ENCODE measurements at regions not wholly inside any gene's neighbourhood (a gene's known extent, or its start where the extent isn't known, plus 50 kb on each side); places are given as distances from the start of the nearest gene placed in this dataset.

- TF ChIP-seq, protein P1, sequence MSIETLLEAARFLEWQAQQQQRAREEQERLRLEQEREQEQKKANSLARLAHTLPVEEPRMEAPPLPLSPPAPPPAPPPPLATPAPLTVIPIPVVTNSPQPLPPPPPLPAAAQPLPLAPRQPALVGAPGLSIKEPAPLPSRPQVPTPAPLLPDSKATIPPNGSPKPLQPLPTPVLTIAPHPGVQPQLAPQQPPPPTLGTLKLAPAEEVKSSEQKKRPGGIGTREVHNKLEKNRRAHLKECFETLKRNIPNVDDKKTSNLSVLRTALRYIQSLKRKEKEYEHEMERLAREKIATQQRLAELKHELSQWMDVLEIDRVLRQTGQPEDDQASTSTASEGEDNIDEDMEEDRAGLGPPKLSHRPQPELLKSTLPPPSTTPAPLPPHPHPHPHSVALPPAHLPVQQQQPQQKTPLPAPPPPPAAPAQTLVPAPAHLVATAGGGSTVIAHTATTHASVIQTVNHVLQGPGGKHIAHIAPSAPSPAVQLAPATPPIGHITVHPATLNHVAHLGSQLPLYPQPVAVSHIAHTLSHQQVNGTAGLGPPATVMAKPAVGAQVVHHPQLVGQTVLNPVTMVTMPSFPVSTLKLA (IDR thresholded peaks at IDR 0.05): no peak
- TF ChIP-seq GTF3A (CRISPR knock-in tag; conservative IDR thresholded peaks at IDR 0.05) (no peak), ZNF589 (CRISPR knock-in tag; conservative IDR thresholded peaks at IDR 0.05) (0 out of 2 replicates have a peak, but pooled peaks have one; percentile 56), HMGXB3 (CRISPR knock-in tag; IDR thresholded peaks at IDR 0.05; ENCODE audit: borderline replicate concordance) (peak; percentile 50; the same call in 1 of the 2 replicates), POGZ (CRISPR knock-in tag; IDR thresholded peaks at IDR 0.05) (peak; percentile 71; the same call in 1 of the 2 replicates), ZNF652 (CRISPR knock-in tag; IDR thresholded peaks at IDR 0.05; ENCODE audit: borderline replicate concordance, low read depth) (peak; percentile 29; the same call in 1 of the 2 replicates), PCBP2 (optimal IDR thresholded peaks at IDR 0.05; ENCODE audit: low read depth, low read length, poor library complexity, severe bottlenecking) (no peak), SNAPC5 (CRISPR knock-in tag; IDR thresholded peaks at IDR 0.05; ENCODE audit: borderline replicate concordance) (no peak), FOXM1 (CRISPR knock-in tag; IDR thresholded peaks at IDR 0.05) (no peak), CBX5 (CRISPR knock-in tag; IDR thresholded peaks at IDR 0.05; ENCODE audit: borderline replicate concordance) (peak; percentile 68; the same call in 1 of the 2 replicates), KAT2B (IDR thresholded peaks at IDR 0.05; ENCODE audit: borderline replicate concordance, low read depth, low read length) (no peak), TBL1XR1 (IDR thresholded peaks at IDR 0.05; ENCODE audit: borderline replicate concordance, low read length, partially characterized antibody) (no peak), TEAD3 (CRISPR knock-in tag; optimal IDR thresholded peaks at IDR 0.05; ENCODE audit: borderline replicate concordance) (peak; percentile 81), ZNF432 (CRISPR knock-in tag; IDR thresholded peaks at IDR 0.05; ENCODE audit: borderline replicate concordance) (no peak), ZMYM4 (CRISPR knock-in tag; IDR thresholded peaks at IDR 0.05) (peak; percentile 76), ELF1 (CRISPR knock-in tag; IDR thresholded peaks at IDR 0.05) (peak; percentile 51), SALL2 (CRISPR knock-in tag; IDR thresholded peaks at IDR 0.05) (no peak), STAT5B (CRISPR knock-in tag; IDR thresholded peaks at IDR 0.05) (peak; percentile 61; the same call in 1 of the 2 replicates), KLF12 (CRISPR knock-in tag; IDR thresholded peaks at IDR 0.05; ENCODE audit: borderline replicate concordance) (no peak; the same call in 1 of the 2 replicates), RBAK (CRISPR knock-in tag; IDR thresholded peaks at IDR 0.05) (no peak), ZMAT3 (CRISPR knock-in tag; conservative IDR thresholded peaks at IDR 0.05) (peak; percentile 66; the same call in 1 of the 2 replicates), KAT7 (CRISPR knock-in tag; IDR thresholded peaks at IDR 0.05; ENCODE audit: borderline replicate concordance) (0 out of 2 replicates have a peak, but pooled peaks have one; percentile 55)
- TF ChIP-seq, protein P2, sequence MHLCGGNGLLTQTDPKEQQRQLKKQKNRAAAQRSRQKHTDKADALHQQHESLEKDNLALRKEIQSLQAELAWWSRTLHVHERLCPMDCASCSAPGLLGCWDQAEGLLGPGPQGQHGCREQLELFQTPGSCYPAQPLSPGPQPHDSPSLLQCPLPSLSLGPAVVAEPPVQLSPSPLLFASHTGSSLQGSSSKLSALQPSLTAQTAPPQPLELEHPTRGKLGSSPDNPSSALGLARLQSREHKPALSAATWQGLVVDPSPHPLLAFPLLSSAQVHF (CRISPR knock-in tag; IDR thresholded peaks at IDR 0.05): no peak
- TF ChIP-seq, protein P3, sequence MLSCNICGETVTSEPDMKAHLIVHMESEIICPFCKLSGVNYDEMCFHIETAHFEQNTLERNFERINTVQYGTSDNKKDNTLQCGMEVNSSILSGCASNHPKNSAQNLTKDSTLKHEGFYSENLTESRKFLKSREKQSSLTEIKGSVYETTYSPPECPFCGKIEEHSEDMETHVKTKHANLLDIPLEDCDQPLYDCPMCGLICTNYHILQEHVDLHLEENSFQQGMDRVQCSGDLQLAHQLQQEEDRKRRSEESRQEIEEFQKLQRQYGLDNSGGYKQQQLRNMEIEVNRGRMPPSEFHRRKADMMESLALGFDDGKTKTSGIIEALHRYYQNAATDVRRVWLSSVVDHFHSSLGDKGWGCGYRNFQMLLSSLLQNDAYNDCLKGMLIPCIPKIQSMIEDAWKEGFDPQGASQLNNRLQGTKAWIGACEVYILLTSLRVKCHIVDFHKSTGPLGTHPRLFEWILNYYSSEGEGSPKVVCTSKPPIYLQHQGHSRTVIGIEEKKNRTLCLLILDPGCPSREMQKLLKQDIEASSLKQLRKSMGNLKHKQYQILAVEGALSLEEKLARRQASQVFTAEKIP (CRISPR knock-in tag; IDR thresholded peaks at IDR 0.05; ENCODE audit: borderline replicate concordance): no peak
These were observed 101.8 kb upstream of the LARP1 start (continued) for GRCh38 chr5:154653418-154653763.
